Spleen (tissue), 7 donors: ENCODE measurements at regions not wholly inside any gene's neighbourhood (a gene's known extent, or its start where the extent isn't known, plus 50 kb on each side); places are given as distances from the start of the nearest gene placed in this dataset.

Source experiments
- POLR2A ChIP-seq, 3 donors: fragments of 450-650 bp; IDR thresholded peaks; one replicate each; pipeline ENCODE4 v1.5.1; 2017; ENCODE audit warnings: antibody characterized with exemption in 3 of 3, mild to moderate bottlenecking in 1 of 3
- POLR2AphosphoS5 ChIP-seq, 3 donors: sonication (generic); formaldehyde crosslinking; IDR thresholded peaks; one replicate each; pipeline ENCODE4 v1.5.1; 2017; ENCODE audit warnings: antibody characterized with exemption in 3 of 3
- TF ChIP-seq, protein P1 (sequence below), 11 experiments: fragments of 200-600 bp in 7 of 11; fragments of 450-650 bp in 4 of 11; sonication (generic) in 4 of 11; IDR thresholded peaks in 8 of 11; conservative IDR thresholded peaks in 3 of 11; 1 replicate in 7 of 11; 2 replicates in 4 of 11; pipeline versions ENCODE4 v1.4.0 to v1.8.0; 2016 to 2021; ENCODE audit warnings: antibody characterized with exemption in 11 of 11, inconsistent platforms in 4 of 11, mild to moderate bottlenecking in 1 of 11
- donor health status: DM: no; HTN: no; CAD: no; lungs with moderate emphysema.
- donor health status: DM: no; HTN: no; CAD: no.
- donor health status: DM: no; HTN: no; CAD: no.

DNA sequence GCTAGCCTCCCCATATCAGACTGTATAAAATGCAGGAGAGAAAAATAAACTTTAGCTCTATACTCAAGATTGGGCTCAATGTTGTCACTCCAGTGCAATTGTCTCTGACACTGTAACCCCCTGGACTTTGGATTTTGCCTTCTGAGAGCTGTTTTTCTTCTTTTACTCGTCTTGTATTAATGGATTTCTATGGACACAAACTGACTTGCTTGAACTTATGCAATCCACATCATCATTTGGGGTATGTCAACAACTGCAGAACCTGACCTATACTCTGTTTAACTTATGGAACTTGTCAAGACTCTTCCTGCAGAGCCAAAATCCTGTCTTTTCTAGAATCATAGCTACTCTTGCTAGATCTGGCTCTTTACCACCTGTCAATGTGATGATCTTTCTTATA lies 257.8 kb upstream of the DCC start:
- TF ChIP-seq, protein P1, sequence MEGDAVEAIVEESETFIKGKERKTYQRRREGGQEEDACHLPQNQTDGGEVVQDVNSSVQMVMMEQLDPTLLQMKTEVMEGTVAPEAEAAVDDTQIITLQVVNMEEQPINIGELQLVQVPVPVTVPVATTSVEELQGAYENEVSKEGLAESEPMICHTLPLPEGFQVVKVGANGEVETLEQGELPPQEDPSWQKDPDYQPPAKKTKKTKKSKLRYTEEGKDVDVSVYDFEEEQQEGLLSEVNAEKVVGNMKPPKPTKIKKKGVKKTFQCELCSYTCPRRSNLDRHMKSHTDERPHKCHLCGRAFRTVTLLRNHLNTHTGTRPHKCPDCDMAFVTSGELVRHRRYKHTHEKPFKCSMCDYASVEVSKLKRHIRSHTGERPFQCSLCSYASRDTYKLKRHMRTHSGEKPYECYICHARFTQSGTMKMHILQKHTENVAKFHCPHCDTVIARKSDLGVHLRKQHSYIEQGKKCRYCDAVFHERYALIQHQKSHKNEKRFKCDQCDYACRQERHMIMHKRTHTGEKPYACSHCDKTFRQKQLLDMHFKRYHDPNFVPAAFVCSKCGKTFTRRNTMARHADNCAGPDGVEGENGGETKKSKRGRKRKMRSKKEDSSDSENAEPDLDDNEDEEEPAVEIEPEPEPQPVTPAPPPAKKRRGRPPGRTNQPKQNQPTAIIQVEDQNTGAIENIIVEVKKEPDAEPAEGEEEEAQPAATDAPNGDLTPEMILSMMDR (IDR thresholded peaks at IDR 0.05 in 8 of 11, conservative IDR thresholded peaks at IDR 0.05 in 3 of 11): no peak
- TF ChIP-seq POLR2A (IDR thresholded peaks at IDR 0.05) (no peak), POLR2AphosphoS5 (IDR thresholded peaks at IDR 0.05) (no peak)
